DND-41 (cell line): ENCODE measurements at regions not wholly inside any gene's neighbourhood (a gene's known extent, or its start where the extent isn't known, plus 50 kb on each side); places are given as distances from the start of the nearest gene placed in this dataset.

Experiments used
- CTCF ChIP-seq: IDR thresholded peaks from 2 replicates; pipeline ENCODE4 v1.5.1; 2012; ENCODE audit warnings: borderline replicate concordance, low read length, moderate library complexity, mild to moderate bottlenecking; ENCODE audit not compliant: poor library complexity, severe bottlenecking; ENCODE audit errors: extremely low read depth
- EZH2 ChIP-seq: IDR thresholded peaks from 3 replicates; pipeline ENCODE4 v1.6.1; 2012; ENCODE audit warnings: borderline replicate concordance, low read depth, mild to moderate bottlenecking, moderate library complexity, low read length, inconsistent platforms; ENCODE audit not compliant: severe bottlenecking

GRCh38 chr6:3512832-3513231, 56.0 kb upstream of the SLC22A23 start:
- TF ChIP-seq CTCF, result no peak
- no peak for TF ChIP-seq EZH2
